Erythroblast (primary cell): ENCODE measurements at regions not wholly inside any gene's neighbourhood (a gene's known extent, or its start where the extent isn't known, plus 50 kb on each side); places are given as distances from the start of the nearest gene placed in this dataset.

Experiments
- GATA1 ChIP-seq: IDR thresholded peaks from 2 replicates; pipeline ENCODE4 v1.6.1; 2011; ENCODE audit warnings: low read depth, mild to moderate bottlenecking, control low read depth, low read length, moderate library complexity
- POLR2A ChIP-seq: IDR thresholded peaks from 2 replicates; pipeline ENCODE4 v1.6.1; 2011; ENCODE audit warnings: mild to moderate bottlenecking, low read length

DNA sequence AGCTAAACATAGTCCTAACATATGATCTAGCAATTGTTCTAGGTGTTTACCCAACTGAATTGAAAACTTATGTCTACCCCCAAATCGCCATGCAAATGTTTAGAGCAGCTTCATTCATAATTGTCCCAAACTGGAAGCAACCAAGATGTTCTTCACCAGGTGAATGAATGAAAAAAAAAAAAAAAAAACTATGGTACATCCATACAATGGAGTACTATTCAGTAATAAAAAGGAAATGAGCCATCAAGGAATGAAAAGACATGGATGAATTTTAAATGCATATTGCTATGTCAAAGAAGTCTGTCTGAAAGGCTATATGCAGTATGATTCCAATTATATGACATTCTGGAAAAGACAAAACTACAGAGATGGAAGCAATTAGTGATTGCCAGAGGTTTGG is 98.6 kb upstream of the ITPRID2 start:
- TF ChIP-seq POLR2A (no peak), GATA1 (no peak)
